GM12873 (cell line): ENCODE measurements at regions not wholly inside any gene's neighbourhood (a gene's known extent, or its start where the extent isn't known, plus 50 kb on each side); places are given as distances from the start of the nearest gene placed in this dataset.

Experiments
- CTCF ChIP-seq: IDR thresholded peaks from 2 replicates; pipeline ENCODE4 v1.5.1; 2012; ENCODE audit warnings: low read depth, mild to moderate bottlenecking, moderate library complexity, low read length, control low read depth; ENCODE audit not compliant: insufficient read depth; ENCODE audit errors: missing control alignments

- TF ChIP-seq CTCF: no peak
Observed at GRCh38 chr9:71620746-71621145, 147.6 kb downstream of the CEMIP2 start.

GRCh38 chr9:71620331-71620730 is 148.0 kb downstream of the CEMIP2 start:
- TF ChIP-seq CTCF: no peak

- TF ChIP-seq CTCF: no peak
Observed at GRCh38 chr9:71619926-71620325, 148.4 kb downstream of the CEMIP2 start.

GRCh38 chr9:71614409-71615010 is 153.8 kb downstream of the CEMIP2 start:
- no peak for TF ChIP-seq CTCF

GRCh38 chr9:71612889-71613288 is 155.4 kb downstream of the CEMIP2 start:
- TF ChIP-seq CTCF: no peak

- no peak for TF ChIP-seq CTCF
Observed at GRCh38 chr9:71609448-71609830, 158.9 kb downstream of the CEMIP2 start.

GRCh38 chr9:71608825-71609447 is 159.4 kb downstream of the CEMIP2 start:
- no peak for TF ChIP-seq CTCF
